ENCODE measurements at regions not wholly inside any gene's neighbourhood (a gene's known extent, or its start where the extent isn't known, plus 50 kb on each side); places are given as distances from the start of the nearest gene placed in this dataset.
"Not testable (repeated sequence)": the region's sequence is repeated elsewhere in the genome, so short reads cannot be mapped to it uniquely, and the experiment has no call there.

DNA sequence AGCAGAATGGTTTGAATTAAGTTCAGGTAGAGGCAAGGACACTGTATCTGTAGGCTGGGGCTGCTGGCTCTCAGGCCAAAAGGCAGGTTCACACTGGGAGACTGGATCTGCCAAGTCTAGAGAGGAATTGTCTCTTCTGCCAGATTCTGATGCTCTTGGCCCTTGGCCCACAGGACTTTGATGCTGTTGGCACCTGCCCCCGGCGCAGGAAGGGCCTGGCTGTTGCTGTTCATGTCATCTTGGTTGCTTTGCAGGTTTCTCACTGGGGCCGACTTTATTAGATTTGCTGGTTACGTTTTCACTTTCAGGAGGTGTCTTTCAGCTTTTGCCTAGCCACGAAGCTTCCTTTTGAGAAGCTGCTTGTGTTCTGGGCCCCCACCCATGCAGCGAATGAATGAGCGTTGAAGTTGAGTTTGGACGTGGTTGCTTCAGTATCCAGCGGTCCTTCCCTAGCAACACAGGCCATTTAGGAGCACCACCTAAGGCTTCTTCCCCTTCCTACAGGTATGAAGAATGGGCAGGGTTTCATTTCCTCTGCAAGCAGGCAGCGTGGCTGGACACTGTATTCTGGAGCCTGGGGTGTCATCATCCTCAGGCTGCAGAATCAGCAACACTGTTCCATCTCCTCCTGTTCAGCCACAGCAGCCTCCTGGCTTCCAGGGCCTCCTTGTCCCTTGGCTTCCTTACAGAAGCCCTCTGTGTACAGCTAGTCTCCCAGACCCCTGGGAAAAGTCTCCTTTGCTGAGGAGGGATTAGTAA, 65.6 kb upstream of the PRR23C start:
- ATAC-seq (replicated peaks) (no peak), DNase-seq (no peak)
- no peaks in the 10 kb centered on the region for H3K36me3 Mint-ChIP-seq
- H3K4me1 Mint-ChIP-seq: peaks cover 0 to 3% of the 10 kb centered on the region in 2 donors
- no peaks in the 10 kb centered on the region for H3K9me3 Mint-ChIP-seq
- no peak overlapping the region for H3K27ac Mint-ChIP-seq
- H3K4me3 Mint-ChIP-seq: no peak overlapping the region
- peaks cover 27 to 28% of the 10 kb centered on the region in 2 donors for H3K27me3 Mint-ChIP-seq

DNA sequence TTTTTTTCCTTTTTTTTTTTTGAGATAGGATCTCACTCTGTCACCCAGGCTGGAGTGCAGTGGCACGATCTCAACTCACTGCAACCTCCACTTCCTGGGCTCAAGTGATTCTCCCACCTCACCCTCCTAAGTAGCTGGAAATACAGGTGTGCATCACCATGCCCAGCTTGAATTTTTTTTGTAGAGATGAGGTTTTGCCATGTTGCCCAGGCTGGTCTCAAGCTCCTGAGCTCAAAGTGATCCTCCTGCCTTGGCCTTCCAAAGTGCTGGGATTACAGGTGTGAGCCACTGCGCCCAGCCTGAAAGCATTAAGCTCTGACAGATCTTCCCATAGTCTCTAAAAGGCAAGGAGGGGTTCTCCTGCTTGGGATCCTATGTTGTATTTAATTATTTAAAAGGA, 66.2 kb upstream of the PRR23C start:
- peaks cover 23 to 27% of the 10 kb centered on the region in 2 donors for H3K27me3 Mint-ChIP-seq
- H3K4me3 Mint-ChIP-seq; H3K27ac Mint-ChIP-seq; ATAC-seq (replicated peaks); H3K4me1 Mint-ChIP-seq; H3K36me3 Mint-ChIP-seq; DNase-seq; H3K9me3 Mint-ChIP-seq: not testable (repeated sequence)

GRCh38 chr3:139111392-139112229, 66.9 kb upstream of the PRR23C start:
- Mint-ChIP-seq H3K4me3 (no peak overlapping the region), H3K27ac (no peak overlapping the region), H3K4me1 (peaks cover 0 to 3% of the 10 kb centered on the region in 2 donors), H3K36me3 (no peaks in the 10 kb centered on the region), H3K27me3 (peaks cover 22 to 27% of the 10 kb centered on the region in 2 donors), H3K9me3 (no peaks in the 10 kb centered on the region)
- ATAC-seq (replicated peaks) (peak; percentile 76 to 83), DNase-seq (peak; percentile 13)

- Mint-ChIP-seq H3K27me3 (peaks cover 22 to 27% of the 10 kb centered on the region in 2 donors), H3K4me1 (peaks cover 0 to 3% of the 10 kb centered on the region in 2 donors), H3K4me3 (no peak overlapping the region), H3K9me3 (no peaks in the 10 kb centered on the region), H3K36me3 (no peaks in the 10 kb centered on the region), H3K27ac (no peak overlapping the region)
- no peak for DNase-seq
- ATAC-seq (replicated peaks): no peak
Observed at GRCh38 chr3:139112230-139112558, 67.5 kb upstream of the PRR23C start.

GRCh38 chr3:139113231-139113992, 68.7 kb upstream of the PRR23C start:
- no peak for DNase-seq
- no peaks in the 10 kb centered on the region for H3K36me3 Mint-ChIP-seq
- H3K9me3 Mint-ChIP-seq: no peaks in the 10 kb centered on the region
- H3K4me3 Mint-ChIP-seq: no peak overlapping the region
- peaks cover 0 to 3% of the 10 kb centered on the region in 2 donors for H3K4me1 Mint-ChIP-seq
- ATAC-seq (replicated peaks): peak; percentile 16 to 18
- peaks cover 22 to 27% of the 10 kb centered on the region in 2 donors for H3K27me3 Mint-ChIP-seq
- H3K27ac Mint-ChIP-seq: no peak overlapping the region

DNA sequence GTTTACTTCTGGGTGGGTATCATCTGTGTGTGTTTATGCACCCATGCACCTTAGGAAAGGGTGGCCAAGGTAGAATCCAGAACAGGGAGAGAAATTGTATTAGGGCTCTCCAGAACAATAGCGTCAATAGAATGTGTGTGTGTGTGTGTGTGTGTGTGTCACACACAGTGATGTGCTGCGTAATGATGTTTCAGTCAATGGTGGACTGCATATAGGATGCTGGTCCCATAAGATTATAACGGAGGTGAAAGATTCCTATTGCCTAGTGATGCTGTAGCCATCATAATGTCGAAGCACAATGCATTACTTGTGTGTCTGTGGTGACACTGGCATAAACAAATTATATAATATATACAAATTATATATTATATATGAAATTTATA, 69.3 kb upstream of the PRR23C start:
- DNase-seq (no peak), ATAC-seq (replicated peaks) (peak in 1 of 2 donors; percentile 7)
- H3K9me3 Mint-ChIP-seq: no peaks in the 10 kb centered on the region
- H3K27ac Mint-ChIP-seq: no peak overlapping the region
- no peak overlapping the region for H3K4me3 Mint-ChIP-seq
- H3K27me3 Mint-ChIP-seq: peaks cover 22 to 27% of the 10 kb centered on the region in 2 donors
- peaks cover 0 to 3% of the 10 kb centered on the region in 2 donors for H3K4me1 Mint-ChIP-seq
- H3K36me3 Mint-ChIP-seq: no peaks in the 10 kb centered on the region

- not testable (repeated sequence) for DNase-seq; H3K36me3 Mint-ChIP-seq; H3K9me3 Mint-ChIP-seq; H3K4me1 Mint-ChIP-seq; H3K4me3 Mint-ChIP-seq; H3K27ac Mint-ChIP-seq; ATAC-seq (replicated peaks)
- peaks cover 15 to 18% of the 10 kb centered on the region in 2 donors for H3K27me3 Mint-ChIP-seq
Observed at GRCh38 chr3:139116631-139117030, 71.9 kb upstream of the PRR23C start.

DNA sequence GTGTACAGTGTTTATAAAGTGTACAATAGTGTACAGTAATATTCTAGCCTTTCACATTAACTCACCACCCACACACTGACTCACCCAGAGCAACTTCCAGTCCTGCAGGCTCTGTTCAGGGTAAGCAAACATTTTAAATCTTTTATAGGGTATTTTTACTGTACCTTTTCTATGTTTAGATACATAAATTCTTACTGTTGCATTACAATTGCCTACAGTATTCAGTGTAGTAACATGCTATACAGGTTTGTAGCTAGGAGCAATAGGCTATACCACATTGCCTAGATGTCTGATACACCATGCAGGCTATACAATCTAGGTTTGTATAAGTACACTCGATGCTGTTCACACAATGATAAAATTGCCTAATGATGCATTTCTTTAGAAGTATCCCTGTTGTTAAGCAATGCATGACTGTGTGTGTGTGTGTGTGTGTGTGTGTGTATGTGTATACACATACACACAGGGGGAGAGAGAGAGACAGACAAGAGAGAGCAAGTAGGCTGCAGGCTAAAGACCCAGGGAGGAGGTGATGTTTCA, 72.5 kb upstream of the PRR23C start:
- Mint-ChIP-seq H3K36me3 (no peaks in the 10 kb centered on the region), H3K27me3 (peaks cover 10 to 12% of the 10 kb centered on the region in 2 donors), H3K4me3 (no peak overlapping the region), H3K27ac (no peak overlapping the region), H3K9me3 (no peaks in the 10 kb centered on the region), H3K4me1 (no peaks in the 10 kb centered on the region)
- peak in 1 of 2 donors; percentile 31 for ATAC-seq (replicated peaks)
- no peak for DNase-seq

DNA sequence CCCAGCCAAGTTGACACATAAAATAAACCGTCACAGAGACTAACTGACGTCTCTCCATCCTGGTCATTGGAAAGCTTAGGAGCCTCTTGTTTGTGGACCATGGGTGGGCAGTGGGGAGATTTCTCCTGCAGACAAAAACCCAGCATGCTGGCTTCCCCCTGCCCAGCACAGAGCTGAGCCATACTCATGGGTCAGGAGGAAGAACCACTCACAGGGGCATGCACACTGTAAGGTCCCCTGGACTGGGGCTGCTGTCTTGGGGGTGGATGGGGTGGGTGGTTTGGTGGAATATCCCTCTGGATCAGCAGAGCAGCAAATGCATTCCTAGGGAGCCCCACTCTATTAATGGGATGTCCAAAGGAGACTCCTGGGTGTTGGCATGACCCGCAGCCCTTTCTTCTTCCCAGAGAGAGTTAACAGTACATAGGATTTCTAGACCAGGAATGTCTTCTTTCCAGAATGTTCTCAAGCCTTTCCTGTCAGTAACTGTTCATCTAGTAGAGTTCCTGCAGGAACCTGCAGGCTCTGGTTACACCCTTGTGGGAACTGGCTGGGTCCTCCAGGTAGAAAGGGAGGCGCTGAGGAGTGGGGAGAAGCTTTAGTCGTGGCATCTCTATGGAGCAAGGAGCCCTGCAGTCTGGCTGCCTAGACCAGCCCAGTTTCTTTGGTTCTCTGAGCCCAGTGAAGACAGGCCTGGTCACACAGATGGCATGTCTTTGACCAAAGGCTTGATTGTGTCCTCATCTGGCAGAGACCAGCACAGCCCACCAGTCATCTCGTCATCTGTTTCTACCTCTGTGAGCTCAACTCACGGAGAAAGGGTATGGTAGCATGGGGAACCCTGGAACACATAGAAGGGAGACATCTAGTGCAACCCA, 73.4 kb upstream of the PRR23C start:
- Mint-ChIP-seq H3K36me3 (no peaks in the 10 kb centered on the region), H3K4me1 (no peaks in the 10 kb centered on the region), H3K27me3 (peaks cover 2 to 3% of the 10 kb centered on the region in 2 donors), H3K27ac (no peak overlapping the region), H3K9me3 (no peaks in the 10 kb centered on the region), H3K4me3 (no peak overlapping the region)
- no peak for DNase-seq
- ATAC-seq (replicated peaks): no peak

GRCh38 chr3:139118835-139119234, 74.1 kb upstream of the PRR23C start:
- H3K36me3 Mint-ChIP-seq: no peaks in the 10 kb centered on the region
- H3K9me3 Mint-ChIP-seq: no peaks in the 10 kb centered on the region
- ATAC-seq (replicated peaks): no peak
- no peaks in the 10 kb centered on the region for H3K4me1 Mint-ChIP-seq
- no peak for DNase-seq
- H3K4me3 Mint-ChIP-seq: no peak overlapping the region
- no peak overlapping the region for H3K27ac Mint-ChIP-seq
- H3K27me3 Mint-ChIP-seq: no peaks in the 10 kb centered on the region

DNA sequence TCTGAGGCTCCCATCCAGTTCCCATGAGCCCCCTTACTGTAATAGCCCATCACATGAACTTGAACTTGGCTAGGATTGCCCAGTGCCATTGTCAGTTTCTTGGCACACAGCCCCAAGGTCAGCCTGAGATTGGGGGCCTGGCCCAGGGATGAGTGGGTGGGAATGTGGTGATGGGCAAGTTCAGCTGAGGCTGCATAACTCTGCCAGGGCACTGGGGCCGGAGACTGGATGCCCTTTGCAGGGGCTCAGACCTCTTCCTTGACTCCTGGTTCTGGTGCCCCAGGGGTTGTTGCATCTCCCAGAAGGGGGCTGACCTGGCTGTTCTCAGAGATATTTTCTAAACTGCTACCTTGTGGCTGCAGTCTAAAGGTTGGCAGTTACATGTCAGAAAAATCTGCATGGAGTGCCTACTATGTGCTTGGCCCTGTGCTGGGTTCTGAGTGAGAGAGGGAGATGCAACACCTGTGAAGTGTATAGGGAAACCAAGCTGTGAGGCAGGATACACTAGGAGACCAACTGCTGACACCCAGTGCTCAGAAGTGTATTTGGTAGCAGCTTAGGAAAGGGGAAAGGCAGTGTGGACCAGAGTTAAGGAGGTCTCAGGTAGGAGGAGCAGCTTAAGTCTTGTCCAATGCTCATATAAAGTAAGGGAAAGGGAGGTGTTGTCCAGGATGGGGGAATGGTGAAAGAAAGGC, 74.8 kb upstream of the PRR23C start:
- DNase-seq (no peak), ATAC-seq (replicated peaks) (no peak)
- Mint-ChIP-seq H3K4me3 (no peak overlapping the region), H3K27ac (no peak overlapping the region), H3K36me3 (no peaks in the 10 kb centered on the region), H3K27me3 (no peaks in the 10 kb centered on the region), H3K9me3 (no peaks in the 10 kb centered on the region), H3K4me1 (no peaks in the 10 kb centered on the region)

- Mint-ChIP-seq H3K9me3 (no peaks in the 10 kb centered on the region), H3K4me3 (no peak overlapping the region), H3K36me3 (no peaks in the 10 kb centered on the region), H3K4me1 (no peaks in the 10 kb centered on the region), H3K27me3 (no peaks in the 10 kb centered on the region), H3K27ac (no peak overlapping the region)
- no peak for ATAC-seq (replicated peaks)
- DNase-seq: no peak
Observed at GRCh38 chr3:139120086-139121056, 75.7 kb upstream of the PRR23C start.

Measured in stimulated activated naive B cell treated with anti-CD40 and anti-IgM and Interleukin-4, amounts not matched to agents 10 μg/mL and 1 μg/mL and 100 μg/mL, for 72 hours (primary cell).